GM12864 (cell line): ENCODE measurements at regions not wholly inside any gene's neighbourhood (a gene's known extent, or its start where the extent isn't known, plus 50 kb on each side); places are given as distances from the start of the nearest gene placed in this dataset.

ENCODE experiments used
- DNase-seq: peaks from one replicate; pipeline ENCODE4 v3.0.0-alpha.2; 2011; ENCODE audit warnings: low read depth
- H3K4me3 ChIP-seq: 2 replicates; pipeline ENCODE4 v1.5.1; 2011; ENCODE audit warnings: mild to moderate bottlenecking, low read depth, low read length, control low read depth
- CTCF ChIP-seq: IDR thresholded peaks from 2 replicates; pipeline ENCODE4 v1.5.1; 2011; ENCODE audit warnings: low read depth, mild to moderate bottlenecking, moderate library complexity, low read length, control low read depth, inconsistent platforms; ENCODE audit errors: missing control alignments

DNA sequence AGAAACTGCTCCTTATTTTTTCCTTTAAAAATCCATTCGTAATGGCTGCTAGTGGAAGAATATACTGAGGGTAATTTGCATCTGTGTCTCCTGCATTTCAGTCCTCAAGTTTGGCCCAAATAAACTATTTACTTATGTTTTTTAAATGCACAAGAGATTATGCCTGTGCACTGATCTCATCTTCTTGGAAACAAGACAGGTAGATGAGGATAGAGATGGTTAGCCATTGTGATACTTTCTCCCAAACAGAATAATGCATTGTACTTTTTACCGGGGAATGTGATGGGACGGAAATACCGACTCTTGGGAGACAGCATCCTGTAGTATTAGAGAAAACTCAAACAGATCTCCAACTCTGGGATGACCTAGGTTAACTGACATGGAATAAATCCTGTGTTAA lies 72.5 kb upstream of the DAB2 start:
- no peak for DNase-seq
- no peak overlapping the region for H3K4me3 ChIP-seq
- TF ChIP-seq CTCF = no peak

GRCh38 chr5:39495227-39495626 lies 70.4 kb upstream of the DAB2 start:
- TF ChIP-seq CTCF = no peak
- no peak overlapping the region for H3K4me3 ChIP-seq
- DNase-seq = no peak

- H3K4me3 ChIP-seq = no peak overlapping the region
- no peak for TF ChIP-seq CTCF
- DNase-seq = no peak
These were observed 69.8 kb upstream of the DAB2 start for GRCh38 chr5:39494534-39494933.

DNA sequence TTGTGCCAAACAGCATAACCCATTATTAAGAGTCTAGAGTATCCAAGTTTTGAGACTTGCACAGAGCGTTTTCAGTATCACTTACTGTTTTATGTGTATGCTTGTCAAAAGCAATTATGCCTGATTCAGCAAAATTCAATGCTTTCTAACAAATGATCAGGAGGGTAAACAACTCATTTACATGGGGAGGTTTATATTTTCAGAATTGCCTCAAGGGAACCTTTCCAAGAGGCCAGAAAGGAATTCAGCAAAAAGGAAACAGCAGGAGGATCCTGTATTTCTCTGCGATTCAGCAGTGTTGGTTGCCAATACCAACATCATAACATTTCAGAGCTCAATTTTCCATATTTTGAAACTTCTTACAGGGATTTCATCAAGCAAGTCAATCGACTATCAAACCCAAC lies 69.3 kb upstream of the DAB2 start:
- no peak overlapping the region for H3K4me3 ChIP-seq
- no peak for TF ChIP-seq CTCF
- no peak for DNase-seq

DNA sequence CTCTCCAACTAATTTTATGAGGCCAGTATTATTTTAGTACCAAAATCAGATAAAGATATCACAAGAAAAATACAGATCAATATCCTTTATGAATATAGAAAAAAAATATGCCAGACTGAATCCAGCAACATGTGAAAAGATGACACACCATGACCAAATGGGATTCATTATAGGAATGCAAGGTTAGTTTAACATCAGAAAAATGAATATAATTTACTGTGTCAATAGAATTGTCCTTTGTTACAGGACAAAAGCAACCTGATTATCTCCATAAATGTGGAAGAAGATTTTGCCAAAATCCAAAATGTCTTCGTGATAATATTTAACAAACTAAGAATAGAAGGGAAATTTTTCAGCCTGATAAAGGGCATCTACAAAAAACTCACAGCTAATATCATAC lies 66.4 kb upstream of the DAB2 start:
- no peak overlapping the region for H3K4me3 ChIP-seq
- DNase-seq = no peak
- TF ChIP-seq CTCF = no peak

DNA sequence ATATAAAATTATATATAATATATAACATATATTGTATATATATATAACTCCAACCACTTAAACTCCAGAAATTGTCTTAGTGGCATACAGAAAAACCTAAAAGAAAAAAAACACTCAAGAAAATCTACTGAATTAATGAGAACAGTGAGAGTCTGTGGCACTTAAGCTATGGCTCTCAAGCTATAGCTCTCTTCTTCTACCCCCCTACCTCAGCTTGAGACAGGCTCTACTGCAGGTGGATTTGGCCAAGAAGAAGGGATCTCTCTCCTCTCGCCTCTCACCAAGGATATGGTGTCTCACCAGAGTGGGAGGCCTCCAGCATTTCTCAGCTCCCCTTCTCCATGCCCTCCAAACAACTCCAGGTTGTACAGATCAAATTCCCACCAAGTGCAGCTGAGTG lies 64.5 kb upstream of the DAB2 start:
- DNase-seq = no peak
- TF ChIP-seq CTCF = no peak
- no peak overlapping the region for H3K4me3 ChIP-seq

DNA sequence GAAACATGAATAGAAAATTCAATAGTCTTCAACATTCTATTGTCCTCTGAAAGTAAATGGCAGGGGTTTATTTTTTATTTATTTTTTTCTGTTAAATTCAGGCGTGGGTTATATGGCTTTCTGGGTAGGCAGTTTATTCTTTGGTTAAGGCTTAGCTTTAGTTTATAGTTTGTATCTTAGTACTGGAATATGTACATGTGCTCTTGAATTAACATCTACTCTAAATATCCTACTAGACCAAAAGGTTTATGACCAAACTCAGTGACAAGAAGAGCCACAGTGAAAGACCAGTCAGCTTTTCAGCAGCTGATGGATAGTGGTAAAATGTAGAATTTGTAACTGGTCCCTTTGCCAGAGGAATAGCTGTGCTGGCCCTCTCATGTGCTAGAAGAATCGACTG lies 62.0 kb upstream of the DAB2 start:
- no peak for DNase-seq
- no peak overlapping the region for H3K4me3 ChIP-seq
- TF ChIP-seq CTCF = no peak
